Fibroblast of peridontal ligament (primary cell): ENCODE measurements at regions not wholly inside any gene's neighbourhood (a gene's known extent, or its start where the extent isn't known, plus 50 kb on each side); places are given as distances from the start of the nearest gene placed in this dataset.

Source experiments
- DNase-seq: peaks from one replicate; pipeline ENCODE4 v3.0.0-alpha.2; 2010; ENCODE audit errors: extremely low read depth

DNA sequence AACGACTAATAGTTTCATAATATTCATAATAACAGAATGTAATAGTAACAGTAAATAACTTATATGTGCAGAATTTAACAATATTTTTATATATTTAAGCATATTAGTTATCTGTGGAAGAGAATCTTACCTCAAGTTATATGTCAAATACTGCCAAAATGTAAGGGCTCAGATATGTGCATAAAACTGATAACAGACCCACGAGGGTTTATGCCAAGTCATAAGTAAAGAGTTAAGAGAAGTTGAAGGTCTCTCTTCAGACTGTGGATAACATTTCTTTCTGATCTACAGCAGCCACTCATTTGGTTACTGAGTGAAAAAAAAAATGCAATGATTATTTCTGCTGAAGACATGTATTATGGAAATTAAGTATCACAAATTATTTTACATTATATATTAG is 1167.8 kb upstream of the NCAM2 start:
- no peak for DNase-seq

DNA sequence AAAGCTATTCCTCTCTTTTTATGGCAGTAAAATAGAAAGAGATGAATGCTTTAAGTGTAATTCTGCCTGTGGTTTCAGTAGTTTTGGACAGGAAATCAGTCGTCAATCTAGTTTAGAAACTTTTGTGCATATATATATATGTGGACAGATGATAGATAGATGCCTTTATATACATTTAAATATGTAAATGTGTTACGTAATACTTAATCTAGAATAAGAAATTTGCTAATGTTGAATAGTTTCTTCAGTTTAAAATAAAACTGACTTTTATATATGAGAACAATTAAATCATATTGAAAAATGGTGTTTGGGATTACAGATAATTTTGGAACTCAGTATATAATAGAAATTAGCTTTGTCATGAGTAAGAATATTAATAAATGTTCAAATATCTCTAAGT is 1165.7 kb upstream of the NCAM2 start:
- no peak for DNase-seq

DNA sequence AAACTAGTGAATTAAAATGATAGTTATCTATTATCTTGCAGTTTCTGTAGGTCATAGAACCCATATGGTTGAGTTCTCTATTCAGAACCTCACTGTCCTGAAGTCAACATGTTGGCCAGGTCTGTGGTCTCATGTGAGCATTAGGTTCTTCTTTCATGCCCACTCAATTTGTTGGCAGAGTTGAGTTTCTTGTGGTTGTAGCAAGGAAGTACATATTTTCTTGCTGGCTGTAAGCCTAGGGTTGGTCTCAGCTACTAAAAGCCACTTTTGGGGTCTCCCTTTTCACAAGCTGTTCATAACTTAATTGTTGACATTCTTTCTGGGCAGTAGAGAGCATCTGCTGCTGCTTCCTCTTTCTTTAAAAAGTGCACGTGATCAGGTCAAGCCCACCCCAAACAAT is 1165.1 kb upstream of the NCAM2 start:
- no peak for DNase-seq

DNA sequence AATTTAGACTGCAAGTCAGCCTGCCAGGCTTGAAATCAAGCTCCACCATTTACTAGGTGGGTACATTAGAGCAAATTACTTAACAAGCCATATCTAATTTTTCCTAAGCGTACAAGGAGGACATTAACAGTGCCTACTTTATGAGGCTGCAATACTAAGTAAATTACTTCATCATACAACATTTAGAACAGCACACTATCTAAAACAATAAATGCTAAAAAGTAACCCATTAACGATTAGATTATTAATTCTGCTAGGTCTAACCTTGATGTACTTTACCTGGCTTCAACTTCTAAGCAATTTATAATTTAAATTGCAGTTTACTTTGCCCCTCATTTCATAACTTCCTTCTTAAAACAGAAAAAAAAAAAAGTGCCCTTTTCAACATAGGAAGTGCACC is 1155.6 kb upstream of the NCAM2 start:
- DNase-seq = no peak

DNA sequence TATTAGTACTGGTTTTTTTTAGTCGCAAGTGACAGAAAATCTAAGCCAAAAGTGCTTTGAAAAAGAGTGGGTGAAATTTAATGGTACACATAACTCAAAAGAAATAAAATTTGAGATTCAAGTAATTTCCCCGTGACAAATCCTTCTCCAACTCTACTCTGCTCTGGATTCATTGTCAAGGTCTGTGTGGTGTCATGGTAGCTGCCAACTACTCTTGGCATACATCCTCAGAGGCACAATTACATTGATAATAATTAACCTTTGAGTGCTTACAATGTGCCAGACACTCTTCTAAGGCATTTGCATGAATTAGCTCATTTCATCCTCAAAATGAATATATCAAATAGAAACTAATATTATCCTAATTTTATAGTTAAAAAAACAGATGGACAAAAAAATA is 1153.9 kb upstream of the NCAM2 start:
- DNase-seq = no peak

DNA sequence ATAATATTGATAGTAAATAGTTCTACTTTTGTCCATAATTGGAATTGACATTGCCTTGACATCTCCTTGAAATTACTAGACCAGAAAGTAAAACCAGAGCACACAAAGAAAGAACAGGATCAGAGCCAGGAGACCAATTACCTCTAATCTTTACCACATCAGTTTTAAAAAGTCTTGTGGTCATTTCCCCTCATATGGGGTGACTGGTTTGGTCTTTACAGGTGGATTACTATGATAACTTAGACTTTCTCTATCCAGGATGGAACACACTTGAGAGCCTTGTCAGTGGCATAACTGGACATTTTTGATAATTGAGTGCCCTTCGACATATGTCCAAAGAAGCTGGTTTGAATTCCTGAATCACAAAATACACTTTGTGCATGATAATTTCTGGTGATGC is 1148.1 kb upstream of the NCAM2 start:
- DNase-seq = no peak

DNA sequence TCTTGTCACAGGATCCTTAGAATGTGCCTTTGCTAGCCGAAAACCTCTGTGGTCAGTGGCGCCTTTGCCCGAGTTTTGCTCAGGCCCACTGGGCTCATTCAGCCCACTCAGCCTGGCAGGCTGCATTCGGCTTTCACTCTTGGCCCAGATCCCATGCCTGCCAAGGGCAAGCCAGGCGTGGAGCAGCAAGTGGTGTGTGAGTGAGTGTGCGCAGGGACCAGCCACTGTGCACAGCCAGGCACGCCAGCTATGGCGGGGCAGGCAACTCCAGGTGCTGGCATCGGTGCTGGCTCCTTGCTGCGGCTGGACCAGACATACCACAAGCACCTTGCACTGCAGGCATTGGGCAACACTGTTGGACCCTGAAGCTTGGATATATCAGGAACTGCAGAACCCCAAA is 1145.1 kb upstream of the NCAM2 start:
- no peak for DNase-seq

DNA sequence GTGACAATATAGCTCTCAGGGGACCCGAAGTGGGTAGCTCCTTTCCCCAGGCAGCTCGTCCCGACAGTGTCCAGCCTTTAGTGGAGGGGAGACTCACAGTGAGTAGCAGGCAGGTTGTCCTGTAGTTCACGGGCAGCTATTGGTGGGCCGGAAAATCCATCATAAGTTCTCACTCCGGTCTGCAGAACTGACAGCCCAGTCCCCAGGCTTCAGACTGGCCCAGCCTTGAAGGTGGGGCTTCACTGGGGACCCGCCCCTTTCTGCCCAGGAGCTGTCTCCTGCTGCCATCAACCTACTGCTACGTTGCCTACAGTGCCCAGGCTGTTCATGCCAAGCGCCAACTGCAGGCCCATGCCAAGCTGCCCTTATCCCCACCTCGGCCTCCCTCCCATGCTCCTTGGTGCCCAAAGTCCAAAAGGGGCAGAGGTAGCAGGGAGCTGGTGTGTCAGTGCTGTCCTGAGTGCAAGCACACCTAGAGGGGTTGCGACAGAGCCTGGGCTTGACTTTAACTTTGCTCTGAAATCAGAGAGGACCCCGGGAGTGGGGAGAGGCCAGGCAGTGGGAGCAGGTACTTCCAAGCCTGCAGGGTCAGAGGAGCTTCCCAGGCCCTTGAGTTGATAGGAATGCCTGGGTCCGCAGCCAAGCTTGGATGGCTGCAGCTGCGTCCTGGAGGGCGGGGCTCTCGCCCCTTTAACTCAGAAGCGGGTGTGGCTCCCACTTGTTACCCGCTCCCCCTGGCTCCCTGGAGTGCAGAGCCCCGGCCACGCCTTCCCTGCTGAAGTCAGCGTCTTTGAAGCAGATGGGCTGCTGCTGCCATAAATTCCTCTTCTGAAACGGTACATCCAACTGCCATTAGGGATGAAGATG is 1144.3 kb upstream of the NCAM2 start:
- DNase-seq = no peak

DNA sequence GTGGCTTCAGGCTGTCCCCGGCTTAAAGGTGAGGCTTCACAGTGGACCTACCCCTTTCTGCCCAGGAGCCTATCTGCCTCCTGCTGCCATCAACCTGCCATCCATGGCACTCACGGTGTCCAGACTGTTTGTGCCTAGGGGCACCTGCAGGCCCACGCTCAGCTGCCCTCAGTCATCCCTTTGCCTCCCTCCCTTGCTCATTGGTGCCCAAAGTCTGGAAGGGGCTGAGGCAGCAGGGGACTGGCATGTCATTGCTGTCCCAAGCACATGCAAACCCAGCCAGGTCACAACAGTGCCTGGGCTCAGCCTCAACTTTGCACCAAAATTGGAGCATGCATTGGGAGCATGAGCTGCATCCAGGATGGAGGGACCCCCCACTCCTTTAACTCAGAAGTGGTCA is 1142.7 kb upstream of the NCAM2 start:
- DNase-seq = no peak

DNA sequence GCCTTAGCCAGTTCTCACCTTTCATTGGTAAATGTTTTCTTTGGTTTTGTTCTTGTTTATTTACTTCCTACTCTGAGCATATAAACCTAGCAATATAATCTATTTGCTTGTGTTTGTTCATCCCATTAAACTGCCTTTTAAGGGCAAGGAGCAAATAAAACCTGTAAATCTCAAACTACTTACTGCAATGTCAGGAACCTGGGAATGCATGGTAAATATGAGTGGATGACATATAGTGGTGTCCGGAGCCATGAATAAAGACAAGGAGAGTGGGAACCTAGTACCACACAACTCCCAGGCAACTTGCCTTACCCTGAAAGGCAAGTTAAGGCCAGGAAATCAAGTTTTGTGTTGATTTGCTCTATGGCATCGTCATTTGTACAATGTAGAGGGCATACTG is 1133.7 kb upstream of the NCAM2 start:
- DNase-seq = no peak

DNA sequence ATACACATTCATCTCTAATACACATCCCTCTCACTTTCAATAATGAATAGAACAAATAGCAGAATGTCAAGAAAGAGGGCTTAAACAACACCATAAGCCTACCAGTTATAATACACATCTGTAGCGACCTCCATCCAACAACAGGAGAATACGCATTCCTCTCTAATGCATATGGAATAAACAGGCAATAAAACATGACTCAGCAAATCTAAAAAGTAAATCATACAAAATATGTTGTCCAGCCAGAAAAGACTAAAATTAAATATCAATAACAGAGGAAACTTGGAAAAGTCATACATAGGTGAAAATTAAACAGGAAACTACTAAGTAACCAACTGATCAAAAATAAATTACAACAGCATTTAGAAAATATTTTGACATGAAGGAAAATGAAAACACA is 1127.5 kb upstream of the NCAM2 start:
- no peak for DNase-seq

DNA sequence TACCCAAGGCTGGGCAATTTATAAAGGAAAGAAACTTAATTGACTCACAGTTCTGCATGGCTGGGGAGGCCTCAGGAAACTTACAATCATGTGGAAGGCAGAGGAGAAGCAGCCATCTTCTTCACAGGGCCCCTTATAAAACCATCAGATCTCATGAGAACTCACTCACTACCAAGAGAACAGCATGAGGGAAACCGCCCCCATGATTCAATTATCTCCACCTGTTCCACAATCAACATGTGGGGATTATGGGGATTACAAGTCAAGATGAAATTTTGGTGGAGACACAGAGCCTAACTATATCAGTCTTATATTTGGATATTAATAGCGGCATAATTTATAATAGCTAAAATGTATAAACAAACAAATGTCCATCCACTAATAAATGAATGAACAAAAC is 1123.7 kb upstream of the NCAM2 start:
- DNase-seq = no peak

DNA sequence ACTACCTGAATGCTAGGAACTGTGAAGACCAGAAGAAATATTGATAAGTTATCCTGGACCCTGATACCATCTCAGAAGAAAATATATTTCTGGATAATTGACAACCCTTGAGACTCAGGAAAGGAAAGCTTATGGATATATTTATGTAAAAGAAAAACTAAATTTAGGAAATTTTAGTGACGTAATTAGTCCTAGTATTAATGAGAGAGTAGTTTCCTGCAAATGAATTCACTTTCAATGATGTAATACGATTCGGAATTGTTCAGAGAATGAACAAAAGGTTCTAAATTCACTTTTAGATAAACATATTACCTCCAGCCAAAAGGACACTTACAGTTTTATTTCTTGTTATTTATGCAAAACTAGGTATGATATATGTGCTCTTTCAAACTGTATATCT is 1120.1 kb upstream of the NCAM2 start:
- DNase-seq = no peak

DNA sequence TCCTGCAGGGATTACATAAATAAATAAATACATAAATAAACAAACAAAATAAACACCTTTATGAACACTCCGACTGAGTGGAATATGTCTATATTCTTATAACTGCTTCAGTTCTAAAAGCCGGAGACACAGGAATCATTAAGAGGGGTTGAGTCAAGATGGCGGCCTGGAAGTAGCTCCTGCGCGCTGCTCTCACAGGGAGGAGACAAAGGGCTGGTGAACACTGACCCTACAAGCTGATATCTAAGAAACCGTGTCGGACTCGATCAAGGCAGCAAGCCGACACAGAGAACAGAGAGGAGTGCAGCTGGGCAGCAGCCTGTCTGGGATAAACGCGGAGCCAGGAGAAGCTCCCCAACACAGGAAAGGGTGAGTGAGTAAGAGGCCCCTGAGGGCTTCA is 1098.6 kb upstream of the NCAM2 start:
- no peak for DNase-seq

DNA sequence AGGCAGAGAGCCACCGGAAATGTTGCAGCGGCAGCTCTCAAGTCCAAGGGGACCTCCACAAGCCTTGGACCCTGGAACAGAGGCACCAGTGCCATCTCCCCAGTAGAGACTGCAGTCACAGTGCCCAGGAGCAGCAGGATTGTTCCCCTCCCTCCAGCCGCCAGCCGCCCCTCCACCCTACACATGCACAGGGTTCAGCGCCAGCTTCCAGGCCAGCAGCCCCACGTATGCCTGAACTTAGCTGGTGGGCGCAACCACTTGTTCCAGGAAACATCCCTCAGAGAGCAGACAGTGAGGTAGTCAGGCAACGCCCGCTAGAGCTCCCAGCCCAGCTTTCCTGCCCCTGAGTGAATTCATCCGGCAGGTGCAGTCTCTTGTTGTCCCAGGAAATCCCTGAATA is 1098.1 kb upstream of the NCAM2 start:
- DNase-seq = no peak

DNA sequence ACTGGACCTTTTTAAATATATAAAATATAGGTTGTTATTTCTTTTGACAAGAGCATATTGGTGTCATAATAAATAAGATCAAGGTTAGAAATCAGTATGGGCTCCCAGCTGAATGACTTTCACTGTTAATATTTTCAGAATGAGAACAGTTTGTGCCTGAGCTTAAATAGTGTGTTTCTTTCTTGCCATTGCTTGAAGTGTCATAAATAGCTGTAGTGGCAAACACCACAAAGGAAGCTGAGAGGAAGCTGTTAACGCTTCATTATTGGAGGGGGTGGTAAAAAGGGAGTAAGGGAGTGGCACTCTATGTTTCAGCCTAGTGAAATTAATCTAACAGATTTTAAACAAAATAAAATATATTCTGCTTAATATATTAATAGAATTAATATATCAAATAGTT is 1089.8 kb upstream of the NCAM2 start:
- no peak for DNase-seq

DNA sequence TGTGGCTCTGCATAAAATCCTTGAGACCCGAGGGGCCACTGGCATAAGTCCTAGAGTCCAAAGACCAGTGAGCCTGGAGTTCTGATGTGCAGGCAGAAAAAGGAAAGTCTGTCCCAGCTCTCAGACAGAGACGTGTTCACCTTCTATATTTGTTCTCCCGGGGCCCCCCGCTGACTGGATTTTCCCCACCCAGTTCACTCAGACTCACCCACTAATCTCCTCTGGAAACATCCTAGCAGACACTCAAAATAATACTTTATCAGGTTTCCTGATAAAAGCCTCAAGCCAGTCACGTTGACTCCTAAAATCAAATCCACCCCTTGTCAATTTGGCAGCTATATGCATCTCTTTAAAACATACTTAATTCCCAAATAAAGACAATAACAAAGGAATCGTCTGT is 1084.2 kb upstream of the NCAM2 start:
- DNase-seq = no peak

DNA sequence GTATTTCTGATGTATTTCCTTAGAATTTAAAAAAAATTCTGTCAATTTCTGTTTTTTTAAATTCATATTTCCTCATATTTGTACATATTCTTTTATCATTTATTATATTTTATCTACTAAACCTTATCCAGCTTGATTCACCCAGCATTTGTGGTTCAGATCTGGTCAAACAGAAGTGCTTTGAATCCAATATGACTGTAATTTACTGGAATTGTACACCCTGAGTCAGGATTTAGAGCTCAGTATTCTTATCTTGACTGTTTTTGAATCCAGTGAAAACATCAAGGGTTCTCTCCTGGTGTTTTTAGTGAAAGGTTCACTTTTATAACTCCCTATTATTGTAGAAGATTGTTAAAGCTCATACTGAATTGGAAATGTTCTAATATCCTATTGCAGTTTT is 1077.0 kb upstream of the NCAM2 start:
- DNase-seq = no peak

DNA sequence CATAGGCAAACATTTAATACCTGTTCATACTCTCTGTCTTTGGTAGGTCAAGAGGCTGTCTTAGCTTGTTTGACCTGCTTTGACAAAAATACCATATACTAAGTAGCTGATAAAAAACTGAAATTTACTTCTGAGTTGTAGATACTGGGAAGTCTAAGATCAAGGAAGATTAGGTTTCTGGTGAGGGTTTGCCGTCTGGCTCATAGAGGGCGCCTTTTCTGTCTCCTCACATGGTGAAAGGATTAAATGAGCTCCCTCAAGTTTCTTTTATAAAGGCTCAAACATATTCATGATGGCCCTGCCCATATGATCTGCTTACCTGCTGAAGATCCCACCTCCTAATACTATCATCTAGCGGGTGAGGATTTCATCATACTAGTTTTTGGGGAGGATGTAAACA is 1076.1 kb upstream of the NCAM2 start:
- DNase-seq = no peak

DNA sequence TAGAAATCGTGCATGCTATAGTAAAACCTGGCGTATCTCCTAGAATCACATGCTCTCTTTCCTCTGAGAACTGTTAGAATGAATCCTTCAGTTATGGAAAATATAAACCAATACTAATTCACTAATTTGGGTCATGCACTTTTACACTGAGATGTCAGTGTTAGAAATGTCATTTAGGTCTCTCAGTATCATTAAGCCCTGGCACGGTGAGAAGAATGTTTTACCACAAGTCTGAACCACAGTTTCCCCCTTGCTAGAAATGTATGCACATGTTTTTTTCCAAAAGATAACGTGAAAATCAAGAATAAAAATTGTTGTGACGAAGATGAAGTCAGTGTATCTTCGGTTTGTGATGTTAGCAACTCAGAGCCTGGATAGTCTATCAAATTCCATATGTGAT is 1062.7 kb upstream of the NCAM2 start:
- DNase-seq = no peak

DNA sequence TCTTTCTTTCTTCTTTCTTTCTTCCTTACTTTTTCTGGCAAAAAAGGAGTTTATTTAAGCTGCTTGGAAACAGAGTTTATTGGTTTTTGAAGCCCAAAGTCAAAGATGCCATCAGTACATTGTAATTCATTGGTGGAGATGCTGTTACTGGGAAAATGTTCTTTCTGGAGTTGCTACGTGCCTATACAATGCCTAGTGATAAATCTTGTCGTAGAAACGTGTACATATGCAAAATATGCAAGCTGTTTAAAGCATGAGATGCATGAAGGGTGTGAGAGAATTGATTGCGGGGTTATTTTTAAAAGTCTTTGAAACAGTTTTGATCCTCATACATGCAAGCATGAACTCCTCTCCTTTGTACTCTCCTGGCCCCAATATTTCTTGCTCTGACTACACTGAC is 1060.6 kb upstream of the NCAM2 start:
- no peak for DNase-seq

DNA sequence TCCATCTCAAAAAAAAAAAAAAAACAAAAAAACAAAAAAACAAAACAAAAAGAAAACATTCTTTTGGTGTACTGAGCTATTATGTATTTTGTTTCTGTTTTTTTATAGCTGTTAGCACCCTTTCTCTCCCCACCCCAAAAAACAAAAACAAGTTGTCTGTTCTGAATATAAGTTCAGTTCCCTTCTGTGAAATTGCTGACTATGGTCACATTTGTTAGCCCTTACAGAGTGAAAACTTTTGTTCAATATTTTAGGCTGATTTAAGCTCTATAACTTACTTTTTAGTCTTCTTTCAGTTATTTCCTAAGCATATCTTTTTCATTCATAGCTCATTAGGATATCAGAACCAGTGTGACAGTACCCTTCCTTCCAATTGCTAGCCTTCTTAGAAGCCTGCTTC is 1056.6 kb upstream of the NCAM2 start:
- DNase-seq = no peak

DNA sequence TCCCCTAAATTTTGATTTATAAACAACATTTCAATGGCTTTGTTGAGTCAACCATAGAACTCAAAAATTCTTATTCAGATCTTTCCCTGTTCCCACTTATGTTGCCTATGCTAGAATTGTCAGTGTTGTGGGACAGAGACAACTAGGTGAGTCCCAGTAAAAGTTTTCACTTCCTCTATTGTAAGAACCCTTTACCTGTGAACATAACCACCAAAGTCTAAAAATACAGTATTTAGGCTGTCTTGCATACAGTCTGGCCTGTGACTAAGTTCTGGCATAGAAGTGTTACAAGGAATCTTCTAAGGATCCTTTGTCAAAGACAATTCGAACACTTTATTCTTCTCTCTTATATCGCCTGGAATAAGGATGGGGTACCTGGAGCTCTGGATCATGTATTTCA is 1047.9 kb upstream of the NCAM2 start:
- DNase-seq = no peak

DNA sequence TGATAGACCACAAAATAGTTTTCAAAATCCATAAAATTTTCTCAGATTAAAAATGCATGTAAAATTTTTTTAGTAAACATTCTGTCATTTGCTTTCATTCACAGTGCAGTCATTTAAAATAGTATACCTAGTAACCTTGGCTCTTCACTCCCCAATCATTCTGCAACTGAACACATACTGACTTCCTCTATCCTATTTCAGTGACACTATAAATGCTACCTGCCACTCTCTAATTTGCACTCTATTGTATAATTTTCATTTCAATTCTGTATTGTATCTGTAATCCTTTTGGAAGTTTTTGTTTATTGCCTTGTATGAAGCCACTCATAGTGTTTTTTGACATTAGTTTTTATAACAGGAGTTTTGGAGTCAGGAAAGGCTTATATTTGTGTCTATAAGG is 1029.1 kb upstream of the NCAM2 start:
- no peak for DNase-seq
